Adipocyte (in vitro differentiated cells): ENCODE measurements at regions not wholly inside any gene's neighbourhood (a gene's known extent, or its start where the extent isn't known, plus 50 kb on each side); places are given as distances from the start of the nearest gene placed in this dataset.
"Not testable (repeated sequence)": the region's sequence is repeated elsewhere in the genome, so short reads cannot be mapped to it uniquely, and the experiment has no call there.

Experiments used
- DNase-seq: peaks from one replicate; pipeline ENCODE4 v3.0.0-alpha.2; 2015; ENCODE audit warnings: low read depth
- H3K27me3 ChIP-seq: replicated peaks from 2 replicates; pipeline ENCODE4 v1.7.0; 2013; ENCODE audit warnings: mild to moderate bottlenecking, low read length, moderate library complexity; ENCODE audit not compliant: control insufficient read depth, insufficient read depth
- H3K36me3 ChIP-seq: 2 replicates; pipeline ENCODE4 v1.7.0; 2013; ENCODE audit warnings: low read length, mild to moderate bottlenecking, moderate library complexity; ENCODE audit not compliant: control insufficient read depth, insufficient read depth, severe bottlenecking
- H3K4me1 ChIP-seq: 2 replicates; pipeline ENCODE4 v1.7.0; 2013; ENCODE audit warnings: mild to moderate bottlenecking, low read length, moderate library complexity; ENCODE audit not compliant: control insufficient read depth, insufficient read depth
- H3K4me3 ChIP-seq: 2 replicates; pipeline ENCODE4 v1.7.0; 2013; ENCODE audit warnings: mild to moderate bottlenecking, low read length, moderate library complexity
- H3K9ac ChIP-seq: 2 replicates; pipeline ENCODE4 v1.7.0; 2013; ENCODE audit warnings: mild to moderate bottlenecking, low read length, moderate library complexity
- H3K9me3 ChIP-seq: 2 replicates; pipeline ENCODE4 v1.7.0; 2013; ENCODE audit warnings: mild to moderate bottlenecking, low read length, moderate library complexity; ENCODE audit not compliant: control insufficient read depth

- DNase-seq: no peak
- Histone ChIP-seq H3K36me3 (no peaks in the 10 kb centered on the region), H3K9ac (no peak overlapping the region), H3K27me3 (no peaks in the 10 kb centered on the region), H3K4me1 (no peaks in the 10 kb centered on the region), H3K4me3 (no peak overlapping the region), H3K9me3 (peaks cover 4% of the 10 kb centered on the region)
Observed at GRCh38 chr6:135605278-135605790, 107.8 kb upstream of the AHI1 start.

GRCh38 chr6:135606392-135606791 is 108.9 kb upstream of the AHI1 start:
- Histone ChIP-seq H3K27me3 (no peaks in the 10 kb centered on the region), H3K4me1 (no peaks in the 10 kb centered on the region), H3K9me3 (peaks cover 4% of the 10 kb centered on the region), H3K36me3 (no peaks in the 10 kb centered on the region), H3K9ac (no peak overlapping the region), H3K4me3 (no peak overlapping the region)
- DNase-seq: no peak

- H3K9ac ChIP-seq: no peak overlapping the region
- H3K27me3 ChIP-seq: no peaks in the 10 kb centered on the region
- H3K36me3 ChIP-seq: no peaks in the 10 kb centered on the region
- no peaks in the 10 kb centered on the region for H3K4me1 ChIP-seq
- H3K4me3 ChIP-seq: no peak overlapping the region
- no peaks in the 10 kb centered on the region for H3K9me3 ChIP-seq
- no peak for DNase-seq
Observed at GRCh38 chr6:135608031-135608430, 110.5 kb upstream of the AHI1 start.

- not testable (repeated sequence) for DNase-seq, H3K36me3 ChIP-seq, H3K4me3 ChIP-seq, H3K27me3 ChIP-seq, H3K9me3 ChIP-seq, H3K4me1 ChIP-seq, H3K9ac ChIP-seq
Observed at GRCh38 chr6:135610192-135610591, 112.7 kb upstream of the AHI1 start.

GRCh38 chr6:135616655-135617054 is 119.1 kb upstream of the AHI1 start:
- H3K36me3 ChIP-seq: no peaks in the 10 kb centered on the region
- H3K27me3 ChIP-seq: no peaks in the 10 kb centered on the region
- DNase-seq: peak; percentile 24
- no peaks in the 10 kb centered on the region for H3K4me1 ChIP-seq
- H3K9ac ChIP-seq: no peak overlapping the region
- H3K9me3 ChIP-seq: no peaks in the 10 kb centered on the region
- no peak overlapping the region for H3K4me3 ChIP-seq

GRCh38 chr6:135617222-135617621 is 119.7 kb upstream of the AHI1 start:
- Histone ChIP-seq H3K36me3 (no peaks in the 10 kb centered on the region), H3K4me1 (no peaks in the 10 kb centered on the region), H3K9ac (no peak overlapping the region), H3K4me3 (no peak overlapping the region), H3K9me3 (no peaks in the 10 kb centered on the region), H3K27me3 (no peaks in the 10 kb centered on the region)
- no peak for DNase-seq

- H3K4me3 ChIP-seq: no peak overlapping the region
- peak; percentile 39 for DNase-seq
- no peaks in the 10 kb centered on the region for H3K36me3 ChIP-seq
- no peak overlapping the region for H3K9ac ChIP-seq
- H3K4me1 ChIP-seq: no peaks in the 10 kb centered on the region
- H3K27me3 ChIP-seq: no peaks in the 10 kb centered on the region
- no peaks in the 10 kb centered on the region for H3K9me3 ChIP-seq
Observed at GRCh38 chr6:135622081-135622480, 124.5 kb upstream of the AHI1 start.

- Histone ChIP-seq H3K4me3 (no peak overlapping the region), H3K4me1 (no peaks in the 10 kb centered on the region), H3K27me3 (no peaks in the 10 kb centered on the region), H3K36me3 (no peaks in the 10 kb centered on the region), H3K9me3 (no peaks in the 10 kb centered on the region), H3K9ac (no peak overlapping the region)
- DNase-seq: no peak
Observed at GRCh38 chr6:135623979-135624378, 126.4 kb upstream of the AHI1 start.

GRCh38 chr6:135624402-135625295 is 127.1 kb upstream of the AHI1 start:
- Histone ChIP-seq H3K4me3 (no peak overlapping the region), H3K4me1 (no peaks in the 10 kb centered on the region), H3K9ac (no peak overlapping the region), H3K9me3 (no peaks in the 10 kb centered on the region), H3K27me3 (no peaks in the 10 kb centered on the region), H3K36me3 (no peaks in the 10 kb centered on the region)
- DNase-seq: peak; percentile 58

- not testable (repeated sequence) for H3K36me3 ChIP-seq, H3K27me3 ChIP-seq, H3K4me3 ChIP-seq, H3K9me3 ChIP-seq, H3K4me1 ChIP-seq, H3K9ac ChIP-seq, DNase-seq
Observed at GRCh38 chr6:135626001-135626400, 128.5 kb upstream of the AHI1 start.

GRCh38 chr6:135627092-135627715 is 129.7 kb upstream of the AHI1 start:
- Histone ChIP-seq H3K27me3 (no peaks in the 10 kb centered on the region), H3K9me3 (no peaks in the 10 kb centered on the region), H3K36me3 (no peaks in the 10 kb centered on the region), H3K4me1 (no peaks in the 10 kb centered on the region), H3K4me3 (no peak overlapping the region), H3K9ac (no peak overlapping the region)
- no peak for DNase-seq
